ELR (cell line): ENCODE measurements at regions not wholly inside any gene's neighbourhood (a gene's known extent, or its start where the extent isn't known, plus 50 kb on each side); places are given as distances from the start of the nearest gene placed in this dataset.

Experiments used
- DNase-seq: peaks from one replicate; pipeline ENCODE4 v3.0.0-alpha.2; 2015; ENCODE audit warnings: low read depth

DNA sequence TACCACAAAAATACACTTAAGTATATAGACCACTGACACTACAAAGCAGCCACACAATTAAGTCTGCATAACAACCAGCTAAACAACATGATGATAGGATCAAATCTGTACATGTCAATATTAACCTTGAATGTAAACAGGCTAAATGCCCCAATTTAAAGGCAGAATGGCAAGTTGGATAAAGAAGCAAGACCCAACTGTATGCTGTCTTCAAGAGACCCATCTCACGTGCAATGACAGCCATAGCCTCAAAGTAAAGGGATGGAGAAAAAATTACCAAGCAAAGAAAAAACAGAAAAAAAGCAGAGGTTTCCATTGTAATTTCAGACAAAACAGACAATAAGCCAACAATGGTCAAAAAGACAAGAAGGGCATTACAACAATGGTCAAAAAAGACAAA, 77.3 kb upstream of the APC start:
- DNase-seq: no peak

DNA sequence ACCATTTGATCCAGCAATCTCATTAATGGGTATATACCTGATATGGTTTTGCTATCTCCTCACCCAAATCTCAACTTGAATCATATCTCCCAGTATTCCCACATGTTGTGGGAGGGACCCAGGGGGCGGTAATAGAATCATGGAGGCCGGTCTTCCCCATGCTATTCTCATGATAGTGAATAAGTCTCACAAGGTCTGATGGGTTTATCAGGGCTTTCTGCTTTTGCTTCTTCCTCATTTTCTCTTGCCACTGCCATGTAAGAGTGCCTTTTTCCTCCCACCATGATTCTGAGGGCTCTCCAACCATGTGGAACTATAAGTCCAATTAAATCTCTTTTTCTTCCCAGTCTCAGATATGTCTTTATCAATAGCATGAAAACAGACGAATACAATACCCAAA, 74.5 kb upstream of the APC start:
- DNase-seq: no peak

DNA sequence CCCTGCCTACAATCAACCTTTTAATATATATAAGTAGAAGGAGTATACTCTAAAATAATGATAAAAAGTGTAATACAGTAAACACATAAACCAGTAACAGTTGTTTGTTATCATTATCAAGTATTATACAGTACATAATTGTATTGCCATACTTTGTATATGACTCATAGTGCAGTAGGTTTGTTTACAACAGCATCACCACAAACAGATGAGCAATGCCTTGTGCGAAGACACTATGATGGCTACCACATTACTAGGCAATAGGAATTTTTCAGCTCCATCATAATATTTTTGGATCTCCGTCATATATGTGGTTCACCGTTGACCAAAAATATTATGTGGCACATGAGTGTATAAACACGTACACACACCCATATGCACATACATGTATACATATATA, 69.7 kb upstream of the APC start:
- DNase-seq: peak; percentile 85

DNA sequence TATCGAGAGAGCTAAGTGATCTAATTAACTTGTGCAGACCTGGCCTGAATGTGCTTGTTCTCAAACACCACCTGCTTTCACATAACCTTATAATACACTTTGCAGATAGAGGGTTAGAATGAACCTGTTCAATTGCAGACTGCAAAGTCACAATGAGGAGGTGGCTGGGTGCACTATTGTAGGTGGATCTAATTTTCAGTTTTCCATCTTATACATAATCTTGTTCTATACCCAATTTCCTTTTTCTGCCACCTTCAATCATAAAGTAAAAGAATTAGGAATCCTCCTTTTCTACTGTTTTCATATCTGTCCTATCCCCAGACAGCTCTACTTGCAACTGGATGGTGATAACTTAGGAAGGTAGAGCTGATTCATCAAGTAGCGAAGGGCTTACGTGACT, 68.8 kb upstream of the APC start:
- DNase-seq: no peak

DNA sequence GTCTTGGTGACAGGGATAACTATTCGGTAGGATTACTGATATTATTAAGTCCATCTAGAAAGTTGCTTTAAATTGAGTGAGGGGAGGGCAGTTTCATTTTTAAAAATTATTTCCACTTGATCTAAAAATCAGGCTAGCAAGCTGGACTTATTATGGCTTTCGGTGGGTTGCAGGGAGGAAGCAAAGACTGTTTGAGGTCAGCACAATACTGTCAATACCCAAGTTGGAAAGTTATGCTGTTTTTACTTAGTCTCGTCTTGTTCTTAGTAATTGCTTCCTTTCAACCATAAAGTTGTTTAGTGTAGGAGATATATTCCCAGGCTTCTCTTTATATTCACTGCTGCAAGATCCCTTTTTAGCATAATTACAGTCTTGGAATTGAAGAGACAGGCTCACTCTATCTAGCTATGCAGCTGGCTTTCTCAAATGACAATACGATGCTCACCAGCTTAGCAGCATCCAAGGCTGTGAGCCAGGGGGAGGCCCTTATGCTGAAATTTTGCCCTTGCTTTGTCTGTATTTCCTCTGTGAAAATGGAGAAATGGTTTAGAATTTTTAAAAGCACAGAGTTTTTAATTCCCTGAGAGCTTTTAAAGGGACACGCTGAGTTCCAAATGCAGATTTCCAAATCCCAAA, 68.2 kb upstream of the APC start:
- DNase-seq: no peak

DNA sequence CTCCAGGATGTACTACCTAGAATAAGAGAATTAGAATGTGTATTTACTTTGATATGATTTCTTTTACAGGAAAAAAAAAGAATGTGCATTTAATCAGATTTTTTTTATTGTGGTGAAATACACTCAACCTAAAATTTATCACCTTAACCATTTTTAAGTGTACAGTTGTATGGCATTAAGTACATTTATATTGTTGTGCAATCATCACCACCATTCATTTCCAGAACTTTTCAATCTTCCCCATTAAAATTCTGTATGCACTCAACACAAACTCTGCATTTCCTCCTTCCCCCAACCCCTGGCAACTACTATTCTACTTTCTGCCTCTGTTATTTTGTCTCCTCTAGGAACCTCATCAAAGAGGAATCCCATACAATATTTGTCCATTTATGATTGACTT, 66.0 kb upstream of the APC start:
- no peak for DNase-seq

DNA sequence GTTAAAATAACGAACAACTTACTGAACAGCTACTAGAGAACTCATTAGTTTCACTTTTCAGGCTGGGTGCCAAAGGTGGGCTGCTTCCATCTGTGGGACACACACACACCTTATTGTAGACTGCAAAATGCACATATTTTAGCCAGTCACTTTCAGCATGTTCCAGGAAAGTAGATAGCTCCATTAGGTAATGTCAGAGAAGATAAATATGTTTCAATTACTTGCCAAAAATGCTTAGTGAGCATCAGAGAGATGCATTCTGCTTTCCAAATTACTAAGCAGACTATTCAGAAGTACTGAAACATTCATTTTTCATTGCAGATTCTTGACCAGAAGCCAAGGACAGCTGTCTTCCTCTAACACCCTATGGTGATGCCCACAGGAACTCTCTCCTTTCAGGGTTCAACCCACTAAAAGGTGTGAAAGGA, 56.2 kb upstream of the APC start:
- DNase-seq: no peak

DNA sequence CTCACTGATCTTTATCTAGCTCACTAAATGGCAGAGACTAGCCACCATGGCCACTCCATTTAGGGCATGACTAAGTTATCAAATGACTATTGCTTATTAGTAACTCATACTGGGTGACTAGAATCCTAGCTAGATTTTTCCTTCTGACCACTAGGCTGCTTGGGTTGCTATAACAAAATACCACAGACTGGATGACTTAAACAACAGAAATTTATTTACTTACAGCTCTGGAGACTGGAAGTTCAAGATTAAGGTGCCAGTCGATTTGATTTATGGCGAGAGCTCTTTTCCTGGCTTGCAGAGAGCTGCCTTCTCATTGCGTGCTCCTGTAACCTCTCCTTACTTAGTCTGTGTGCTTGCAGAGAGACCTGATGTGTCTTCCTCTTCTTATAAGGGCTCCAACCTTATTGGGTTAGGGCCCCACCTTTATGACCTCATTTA, 55.0 kb upstream of the APC start:
- DNase-seq: peak; percentile 84

DNA sequence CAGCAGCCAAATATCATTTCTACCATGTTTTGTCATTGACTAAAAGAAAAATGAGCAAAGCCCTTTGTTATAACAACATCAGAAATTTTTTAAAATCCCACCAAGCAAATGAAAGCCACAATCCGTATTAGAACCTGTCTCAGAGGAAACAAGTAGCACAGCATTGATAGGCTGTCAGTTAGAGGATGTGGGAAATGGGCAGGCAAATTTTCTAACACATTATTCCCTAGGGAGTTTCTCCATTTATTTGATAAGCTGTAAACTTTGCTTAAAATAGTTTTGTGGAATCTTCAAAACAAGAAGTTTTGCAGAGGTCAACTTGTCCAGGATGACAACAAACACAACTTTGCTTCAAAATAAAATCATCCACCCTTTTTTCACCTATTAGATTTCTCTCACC, 53.6 kb upstream of the APC start:
- no peak for DNase-seq

DNA sequence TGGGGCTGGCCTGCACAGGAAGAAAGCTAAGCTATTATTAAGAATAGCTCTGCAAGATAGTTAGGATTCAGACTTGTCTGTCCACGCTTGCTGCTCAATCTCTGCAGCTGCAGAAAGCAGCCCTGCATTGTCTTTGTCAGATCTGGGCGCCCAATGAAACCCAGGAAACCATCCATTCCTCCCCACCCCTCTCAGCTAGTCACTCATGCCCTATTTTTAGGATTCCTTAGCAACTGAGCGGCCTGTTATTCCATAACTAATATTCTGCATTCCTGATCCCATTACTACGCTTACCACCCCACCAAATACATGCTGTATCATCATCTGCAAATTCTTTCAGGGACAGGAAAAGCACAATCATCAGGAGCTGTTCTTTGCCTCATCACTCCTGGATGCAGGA, 52.9 kb upstream of the APC start:
- DNase-seq: peak; percentile 74

DNA sequence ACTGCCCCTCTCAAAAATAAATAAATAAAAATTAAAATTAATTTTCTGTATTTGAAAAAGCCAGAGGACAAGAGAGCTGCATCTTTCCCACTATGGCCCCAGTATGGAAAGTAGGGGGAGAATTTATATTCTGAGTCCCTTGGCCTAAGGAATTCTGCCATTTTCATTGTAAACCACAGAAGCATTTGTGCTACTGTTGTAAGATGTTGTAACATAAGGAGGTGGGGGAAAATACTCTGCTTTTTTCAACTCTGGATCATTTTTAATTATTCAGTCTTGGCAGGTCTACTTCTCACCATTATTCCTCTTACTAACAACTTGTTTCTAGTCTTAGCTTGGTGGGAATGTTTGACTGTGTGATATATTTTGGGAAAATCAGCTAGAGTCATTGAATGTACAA, 52.3 kb upstream of the APC start:
- no peak for DNase-seq

DNA sequence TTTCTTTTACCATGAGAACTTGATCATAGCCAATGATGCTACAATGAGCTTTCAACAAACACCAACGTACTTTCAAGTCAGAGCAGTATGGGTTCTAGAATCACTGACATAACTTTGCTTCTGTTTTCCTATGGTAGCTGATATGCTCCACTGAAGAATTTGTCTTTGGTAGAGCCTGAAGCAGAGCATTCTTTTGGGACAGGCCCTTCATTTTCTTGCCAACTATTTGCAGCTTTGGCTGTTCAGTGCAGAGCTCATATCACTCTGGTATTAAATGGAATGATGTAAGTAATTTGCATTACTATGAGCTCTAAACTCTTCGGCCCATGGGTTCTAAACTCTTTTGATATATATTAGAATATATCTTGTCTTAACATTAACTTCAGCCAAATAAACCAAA, 51.8 kb upstream of the APC start:
- no peak for DNase-seq

DNA sequence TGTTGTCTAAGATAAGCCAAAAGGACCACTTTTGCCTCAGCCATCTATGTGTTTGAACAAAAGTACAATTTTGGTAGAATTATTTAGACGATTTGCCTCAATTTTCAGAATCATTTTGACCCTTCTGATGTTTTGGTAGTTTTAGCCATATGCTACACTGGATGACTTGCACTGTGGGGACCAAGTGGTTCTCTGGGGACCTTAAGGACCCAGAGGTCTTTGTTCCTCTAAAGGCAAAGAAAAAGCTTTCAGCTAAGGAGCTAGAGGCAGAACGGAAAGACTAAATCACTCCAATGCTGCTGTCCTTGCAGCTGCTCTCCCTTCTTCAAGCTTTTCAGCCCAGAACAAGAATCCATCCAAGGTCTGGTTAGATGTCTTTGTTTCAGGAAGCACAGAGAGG, 51.0 kb upstream of the APC start:
- no peak for DNase-seq

DNA sequence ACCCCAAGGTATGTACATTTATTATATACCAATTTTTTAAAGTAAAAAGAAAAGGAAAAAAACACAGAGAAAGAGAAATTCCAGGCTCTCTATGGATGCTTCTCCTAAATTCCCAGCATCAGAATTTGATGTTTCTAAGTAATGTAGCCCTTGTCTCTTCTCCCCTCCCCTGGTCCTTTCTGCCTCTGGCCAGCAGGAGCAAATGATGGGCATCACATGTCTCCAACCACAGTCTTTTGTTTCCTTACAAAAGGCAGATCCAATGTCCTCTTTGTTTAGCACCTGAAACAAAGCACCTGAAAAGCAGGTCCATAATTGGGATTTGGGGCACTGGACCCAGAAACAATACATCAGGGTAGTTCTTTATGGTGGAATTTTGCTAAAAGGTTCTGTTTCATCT, 50.4 kb upstream of the APC start:
- no peak for DNase-seq
